Muscle layer of colon (tissue), 2 donors: ENCODE measurements at regions not wholly inside any gene's neighbourhood (a gene's known extent, or its start where the extent isn't known, plus 50 kb on each side); places are given as distances from the start of the nearest gene placed in this dataset.

Source experiments
- H3K27ac ChIP-seq: one replicate; pipeline ENCODE4 v1.7.0; 2013; ENCODE audit warnings: low read depth, mild to moderate bottlenecking, low read length, moderate library complexity
- H3K27me3 ChIP-seq, 2 donors: one replicate each; pipeline ENCODE4 v1.7.0; 2013; ENCODE audit warnings: low read length in 2 of 2, mild to moderate bottlenecking in 2 of 2; ENCODE audit not compliant: insufficient read depth in 2 of 2, control insufficient read depth in 1 of 2
- H3K36me3 ChIP-seq: one replicate; pipeline ENCODE4 v1.7.0; 2013; ENCODE audit warnings: mild to moderate bottlenecking, low read length; ENCODE audit not compliant: insufficient read depth
- H3K4me1 ChIP-seq: one replicate; pipeline ENCODE4 v1.7.0; 2013; ENCODE audit warnings: mild to moderate bottlenecking, low read length; ENCODE audit not compliant: insufficient read depth
- H3K4me3 ChIP-seq, 2 donors: one replicate each; pipeline ENCODE4 v1.7.0; 2013; ENCODE audit warnings: low read length in 2 of 2, low read depth in 1 of 2, mild to moderate bottlenecking in 1 of 2, moderate library complexity in 1 of 2
- H3K9ac ChIP-seq: one replicate; pipeline ENCODE4 v1.7.0; 2013; ENCODE audit warnings: low read length
- H3K9me3 ChIP-seq: one replicate; pipeline ENCODE4 v1.7.0; 2013; ENCODE audit warnings: mild to moderate bottlenecking, low read length
- donor health status: abdominal sarcoma.
- donor health status: Adenocarcinoma of cecum.

DNA sequence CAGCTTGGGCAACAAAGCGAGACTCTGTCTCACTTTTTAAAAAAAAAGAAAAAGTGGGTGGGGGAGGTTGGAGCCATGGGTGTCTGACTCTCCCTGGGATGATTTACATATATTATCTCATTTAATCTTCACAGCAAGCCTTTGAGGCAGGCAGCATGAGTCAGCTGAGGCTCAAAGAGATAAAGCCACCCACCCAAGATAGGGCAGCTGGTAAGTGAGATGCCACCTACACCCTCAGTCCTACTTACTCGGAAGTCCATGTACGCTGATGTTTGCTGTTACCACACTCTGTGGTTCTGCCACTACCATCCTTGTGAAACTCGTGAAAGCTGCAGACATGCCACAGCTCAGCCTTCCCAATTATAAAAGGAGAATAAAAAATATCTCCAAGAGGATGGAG is 142.0 kb upstream of the TSHZ3 start:
- no peaks in the 10 kb centered on the region for H3K9me3 ChIP-seq
- H3K27ac ChIP-seq: no peak overlapping the region
- no peaks in the 10 kb centered on the region for H3K27me3 ChIP-seq
- H3K4me3 ChIP-seq: no peak overlapping the region
- H3K36me3 ChIP-seq: no peaks in the 10 kb centered on the region
- H3K4me1 ChIP-seq: no peaks in the 10 kb centered on the region
- no peak overlapping the region for H3K9ac ChIP-seq

DNA sequence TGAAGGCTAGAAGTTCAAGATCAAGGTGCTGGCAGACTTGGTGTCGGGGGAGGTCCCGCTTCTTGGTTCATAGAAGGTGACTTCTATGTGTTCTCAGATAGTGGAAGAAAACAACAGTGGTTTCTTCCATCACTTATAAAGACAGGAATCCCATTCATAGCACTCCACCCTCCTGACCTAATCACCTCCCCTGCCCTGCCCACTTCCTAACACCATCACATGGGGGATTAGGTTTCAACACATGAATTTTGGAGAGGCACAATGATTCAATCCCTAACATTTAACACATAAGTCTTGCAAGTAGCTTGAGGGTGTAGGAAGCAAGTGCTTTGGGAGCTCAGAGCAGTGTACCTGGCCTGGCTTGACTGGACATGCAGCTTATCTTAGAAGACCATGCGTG is 142.8 kb upstream of the TSHZ3 start:
- no peak overlapping the region for H3K9ac ChIP-seq

DNA sequence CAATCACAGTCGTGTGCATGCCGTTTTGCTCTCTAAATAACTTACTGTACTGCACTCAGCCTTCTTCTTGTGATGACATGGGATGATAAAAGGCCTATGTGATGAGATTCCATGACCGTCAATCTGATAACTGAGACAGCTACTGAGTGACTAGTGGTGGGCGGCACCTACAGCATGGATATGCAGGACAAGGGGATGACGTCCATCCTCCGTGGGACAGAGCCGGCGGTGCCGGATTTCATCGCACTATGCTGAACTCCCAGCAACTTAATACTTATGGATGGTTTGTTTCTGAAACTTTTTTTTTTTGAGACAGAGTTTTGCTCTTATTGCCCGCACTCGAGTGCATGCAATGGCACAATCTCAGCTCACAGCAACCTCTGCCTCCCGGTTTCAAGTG is 146.8 kb upstream of the TSHZ3 start:
- H3K9me3 ChIP-seq: no peaks in the 10 kb centered on the region
- H3K9ac ChIP-seq: no peak overlapping the region
- no peak overlapping the region for H3K27ac ChIP-seq
- H3K27me3 ChIP-seq: no peaks in the 10 kb centered on the region
- no peaks in the 10 kb centered on the region for H3K4me1 ChIP-seq
- no peak overlapping the region for H3K4me3 ChIP-seq
- no peaks in the 10 kb centered on the region for H3K36me3 ChIP-seq

More for the DNA sequence above, 142.8 kb upstream of the TSHZ3 start:
- H3K36me3 ChIP-seq: no peaks in the 10 kb centered on the region
- H3K27me3 ChIP-seq: no peaks in the 10 kb centered on the region
- no peaks in the 10 kb centered on the region for H3K9me3 ChIP-seq
- no peaks in the 10 kb centered on the region for H3K4me1 ChIP-seq
- no peak overlapping the region for H3K27ac ChIP-seq
- no peak overlapping the region for H3K4me3 ChIP-seq

DNA sequence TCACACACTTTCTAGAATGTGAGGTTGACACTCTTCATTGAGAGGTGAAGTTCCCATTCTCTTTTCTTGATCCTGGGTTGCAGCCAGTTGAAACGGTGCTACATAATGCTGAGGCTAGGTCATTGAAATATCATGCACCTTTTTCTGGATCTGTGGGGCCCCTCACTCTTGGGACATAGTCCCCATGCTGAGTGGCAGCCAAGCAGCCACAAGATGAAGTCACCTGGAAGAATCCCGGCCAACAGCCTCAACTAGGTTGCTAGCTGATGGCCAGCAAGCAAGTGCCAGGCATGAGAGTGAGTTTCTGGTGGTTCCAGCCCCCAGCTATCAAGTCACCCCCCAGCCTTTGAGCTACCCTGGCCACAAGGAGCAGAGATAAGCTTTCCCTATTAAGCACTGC is 148.5 kb upstream of the TSHZ3 start:
- Histone ChIP-seq H3K27ac (no peak overlapping the region), H3K4me1 (no peaks in the 10 kb centered on the region), H3K9me3 (no peaks in the 10 kb centered on the region), H3K27me3 (no peaks in the 10 kb centered on the region), H3K9ac (no peak overlapping the region), H3K4me3 (no peak overlapping the region), H3K36me3 (no peaks in the 10 kb centered on the region)

GRCh38 chr19:31498781-31499180 is 149.5 kb upstream of the TSHZ3 start:
- Histone ChIP-seq H3K27me3 (no peaks in the 10 kb centered on the region), H3K9ac (no peak overlapping the region), H3K36me3 (no peaks in the 10 kb centered on the region), H3K27ac (no peak overlapping the region), H3K4me1 (no peaks in the 10 kb centered on the region), H3K4me3 (no peak overlapping the region), H3K9me3 (no peaks in the 10 kb centered on the region)

GRCh38 chr19:31499281-31500196 is 150.3 kb upstream of the TSHZ3 start:
- no peaks in the 10 kb centered on the region for H3K9me3 ChIP-seq
- no peaks in the 10 kb centered on the region for H3K27me3 ChIP-seq
- H3K4me3 ChIP-seq: no peak overlapping the region
- H3K4me1 ChIP-seq: no peaks in the 10 kb centered on the region
- no peak overlapping the region for H3K27ac ChIP-seq
- H3K36me3 ChIP-seq: no peaks in the 10 kb centered on the region
- H3K9ac ChIP-seq: no peak overlapping the region

- Histone ChIP-seq H3K9me3 (no peaks in the 10 kb centered on the region), H3K27ac (no peak overlapping the region), H3K4me1 (no peaks in the 10 kb centered on the region), H3K36me3 (no peaks in the 10 kb centered on the region), H3K4me3 (no peak overlapping the region), H3K27me3 (no peaks in the 10 kb centered on the region), H3K9ac (no peak overlapping the region)
Measured at GRCh38 chr19:31500197-31500830, 151.1 kb upstream of the TSHZ3 start.

DNA sequence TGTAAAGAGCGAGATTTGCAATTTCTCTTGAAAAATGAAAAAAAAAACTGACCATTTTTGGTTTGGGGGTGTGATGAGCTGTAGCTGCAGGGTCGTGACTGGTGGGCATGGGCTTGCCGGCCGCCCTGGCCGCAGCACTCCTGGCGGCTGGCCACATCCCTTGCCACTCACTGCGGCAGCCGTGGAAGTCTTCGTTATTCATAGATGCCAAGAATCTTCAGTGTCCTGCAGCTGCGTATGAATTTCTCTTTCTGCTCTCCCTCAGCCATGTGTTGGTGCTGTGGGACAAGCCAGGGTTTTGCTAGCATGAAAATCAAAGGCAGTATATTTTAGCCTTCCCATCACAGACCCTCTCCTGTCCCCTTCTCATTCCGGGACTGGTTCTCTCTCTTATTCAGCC is 151.7 kb upstream of the TSHZ3 start:
- no peaks in the 10 kb centered on the region for H3K27me3 ChIP-seq
- no peaks in the 10 kb centered on the region for H3K4me1 ChIP-seq
- H3K9me3 ChIP-seq: no peaks in the 10 kb centered on the region
- no peak overlapping the region for H3K9ac ChIP-seq
- H3K27ac ChIP-seq: no peak overlapping the region
- no peak overlapping the region for H3K4me3 ChIP-seq
- no peaks in the 10 kb centered on the region for H3K36me3 ChIP-seq

- Histone ChIP-seq H3K4me3 (no peak overlapping the region), H3K36me3 (no peaks in the 10 kb centered on the region), H3K9me3 (no peaks in the 10 kb centered on the region), H3K27ac (no peak overlapping the region), H3K4me1 (no peaks in the 10 kb centered on the region), H3K27me3 (no peaks in the 10 kb centered on the region), H3K9ac (no peak overlapping the region)
Measured at GRCh38 chr19:31501427-31502195, 152.4 kb upstream of the TSHZ3 start.

DNA sequence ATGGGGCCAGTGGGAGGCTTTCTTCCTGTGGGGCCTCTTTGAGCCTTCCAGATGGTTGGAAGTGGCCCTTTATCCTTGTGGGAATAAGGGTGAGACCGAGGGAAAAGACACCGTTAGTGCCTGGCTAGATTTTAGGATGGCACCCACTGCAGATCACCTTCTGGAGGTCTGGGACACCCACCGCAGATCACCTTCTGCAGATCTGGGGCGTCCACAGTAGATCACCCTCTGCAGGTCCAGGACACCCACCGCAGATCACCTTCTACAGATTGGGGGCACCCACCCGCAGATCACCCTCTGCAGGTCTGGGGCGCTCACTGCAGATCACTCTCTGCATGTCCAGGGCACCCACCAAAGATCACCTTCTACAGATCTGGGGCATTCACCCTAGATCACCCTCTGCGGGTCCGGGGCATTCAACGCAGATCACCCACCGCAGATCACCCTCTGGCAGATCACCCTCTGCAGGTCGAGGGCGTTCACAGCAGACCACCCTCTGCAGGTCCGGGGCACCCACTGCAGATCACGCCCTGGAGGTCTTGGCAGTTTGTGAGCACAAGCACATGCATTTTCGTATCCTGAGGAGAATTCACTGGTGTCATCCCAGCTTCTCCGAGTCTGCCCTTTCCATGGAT is 153.4 kb upstream of the TSHZ3 start:
- H3K9me3 ChIP-seq: no peaks in the 10 kb centered on the region
- H3K36me3 ChIP-seq: no peaks in the 10 kb centered on the region
- H3K9ac ChIP-seq: no peak overlapping the region
- no peak overlapping the region for H3K4me3 ChIP-seq
- H3K27me3 ChIP-seq: no peaks in the 10 kb centered on the region
- no peak overlapping the region for H3K27ac ChIP-seq
- no peaks in the 10 kb centered on the region for H3K4me1 ChIP-seq

DNA sequence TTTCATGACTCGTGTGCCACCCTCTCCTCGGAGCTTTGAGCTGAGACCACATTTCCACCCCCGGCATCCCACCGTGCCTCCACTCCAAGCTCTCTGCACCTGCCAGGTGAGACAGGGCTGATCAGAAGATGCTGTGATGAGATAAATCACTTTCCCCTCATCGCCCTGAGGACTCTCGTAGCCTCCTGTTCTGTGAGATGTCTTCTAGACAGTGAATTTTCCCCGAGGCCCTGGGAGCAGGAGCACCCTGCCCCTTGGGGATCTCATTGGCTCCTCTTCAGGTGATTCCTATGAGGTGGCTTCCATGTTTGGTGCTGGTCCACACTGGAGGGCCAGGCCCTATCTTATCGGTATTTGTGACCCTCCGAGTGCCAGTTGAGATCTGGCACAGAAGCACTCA is 154.0 kb upstream of the TSHZ3 start:
- Histone ChIP-seq H3K4me1 (no peaks in the 10 kb centered on the region), H3K9ac (no peak overlapping the region), H3K27me3 (no peaks in the 10 kb centered on the region), H3K9me3 (no peaks in the 10 kb centered on the region), H3K4me3 (no peak overlapping the region), H3K27ac (no peak overlapping the region), H3K36me3 (no peaks in the 10 kb centered on the region)
